HUES64 (cell line): ENCODE measurements at regions not wholly inside any gene's neighbourhood (a gene's known extent, or its start where the extent isn't known, plus 50 kb on each side); places are given as distances from the start of the nearest gene placed in this dataset.

ENCODE experiments used
- H3K27ac ChIP-seq: 2 replicates; pipeline ENCODE4 v1.7.0; 2013; ENCODE audit warnings: low read depth, low read length, inconsistent platforms
- H3K27me3 ChIP-seq: 2 replicates; pipeline ENCODE4 v1.6.1; 2013; ENCODE audit warnings: mild to moderate bottlenecking, low read length; ENCODE audit not compliant: insufficient read depth
- H3K36me3 ChIP-seq: 2 replicates; pipeline ENCODE4 v1.6.1; 2013; ENCODE audit warnings: mild to moderate bottlenecking, low read length; ENCODE audit not compliant: insufficient read depth
- H3K4me1 ChIP-seq: 2 replicates; pipeline ENCODE4 v1.6.1; 2013; ENCODE audit warnings: mild to moderate bottlenecking, low read length, moderate library complexity; ENCODE audit not compliant: insufficient read depth
- H3K4me3 ChIP-seq: 2 replicates; pipeline ENCODE4 v1.5.1; 2013; ENCODE audit warnings: mild to moderate bottlenecking, low read length, moderate library complexity
- H3K9ac ChIP-seq: 2 replicates; pipeline ENCODE4 v1.6.1; 2013; ENCODE audit warnings: mild to moderate bottlenecking, low read depth, low read length
- H3K9me3 ChIP-seq: 2 replicates; pipeline ENCODE4 v1.6.1; 2013; ENCODE audit warnings: low read depth, low read length; ENCODE audit not compliant: insufficient read depth
- WGBS: fragments of 150-250, 120-280 bp; methylation state at CpG from one replicate; pipeline ENCODE4 v1.1.7; 2013; ENCODE audit warnings: missing lambda C conversion rate; 5-methylcytosine and 5-hydroxymethylcytosine counted together

GRCh38 chr2:57878171-57878865 is 168.3 kb upstream of the VRK2 start:
- Histone ChIP-seq H3K27ac (no peak overlapping the region), H3K27me3 (no peaks in the 10 kb centered on the region), H3K9ac (no peak overlapping the region), H3K36me3 (no peaks in the 10 kb centered on the region), H3K4me1 (0 out of 2 replicates have a peak, but pooled peaks cover 7% of the 10 kb centered on the region), H3K4me3 (no peak overlapping the region), H3K9me3 (no peaks in the 10 kb centered on the region)
- 93% methylated on average over 10 of the region's 11 CpGs for WGBS

DNA sequence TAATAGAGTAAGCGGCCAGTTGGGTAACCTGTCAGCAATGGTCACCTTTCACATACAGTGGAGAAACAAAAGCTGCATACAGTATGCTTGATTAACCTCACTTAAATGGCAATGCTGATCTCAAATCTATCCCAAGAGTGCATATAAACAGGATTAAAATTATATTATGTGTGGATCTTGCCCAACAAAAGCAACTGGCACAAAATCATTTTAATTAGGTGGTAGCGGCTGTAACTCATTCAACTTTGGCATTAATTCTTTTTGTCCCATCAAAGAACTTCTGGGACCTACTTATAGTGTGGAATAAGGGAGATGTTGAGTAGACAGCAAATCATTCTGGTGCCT is 167.8 kb upstream of the VRK2 start:
- Histone ChIP-seq H3K27me3 (no peaks in the 10 kb centered on the region), H3K36me3 (no peaks in the 10 kb centered on the region), H3K9me3 (no peaks in the 10 kb centered on the region), H3K9ac (no peak overlapping the region), H3K4me3 (no peak overlapping the region), H3K4me1 (0 out of 2 replicates have a peak, but pooled peaks cover 7% of the 10 kb centered on the region), H3K27ac (no peak overlapping the region)
- WGBS: 100% methylated on average over 2 of the region's 2 CpGs

- Histone ChIP-seq H3K9ac (no peak overlapping the region), H3K36me3 (no peaks in the 10 kb centered on the region), H3K9me3 (no peaks in the 10 kb centered on the region), H3K27ac (no peak overlapping the region), H3K27me3 (no peaks in the 10 kb centered on the region), H3K4me3 (no peak overlapping the region), H3K4me1 (0 out of 2 replicates have a peak, but pooled peaks cover 7% of the 10 kb centered on the region)
- 95% methylated on average over 3 of the region's 4 CpGs for WGBS
Observed at GRCh38 chr2:57880446-57880845, 166.2 kb upstream of the VRK2 start.

DNA sequence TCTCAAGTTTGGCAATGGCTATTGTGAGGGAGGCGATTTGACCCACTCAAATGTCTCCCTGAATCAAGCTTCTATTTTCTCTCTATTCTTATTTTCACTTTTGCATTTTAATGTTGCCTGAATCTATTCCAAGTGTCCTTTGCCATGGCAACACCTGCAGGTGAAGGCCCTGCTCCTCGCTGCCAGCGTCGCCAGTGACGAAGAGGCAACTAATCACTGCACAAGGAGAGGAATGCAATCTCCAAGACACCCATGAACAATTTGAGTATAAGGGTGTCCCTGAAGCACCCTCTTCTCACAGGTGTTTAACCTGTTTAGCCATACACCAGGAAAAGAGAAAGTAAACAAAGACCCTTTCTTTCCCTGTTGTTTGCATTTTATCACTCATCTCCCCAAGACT is 165.6 kb upstream of the VRK2 start:
- Histone ChIP-seq H3K9me3 (no peaks in the 10 kb centered on the region), H3K36me3 (no peaks in the 10 kb centered on the region), H3K27ac (no peak overlapping the region), H3K27me3 (no peaks in the 10 kb centered on the region), H3K4me1 (0 out of 2 replicates have a peak, but pooled peaks cover 7% of the 10 kb centered on the region), H3K4me3 (no peak overlapping the region), H3K9ac (no peak overlapping the region)
- 97% methylated on average over 5 of the region's 5 CpGs for WGBS

DNA sequence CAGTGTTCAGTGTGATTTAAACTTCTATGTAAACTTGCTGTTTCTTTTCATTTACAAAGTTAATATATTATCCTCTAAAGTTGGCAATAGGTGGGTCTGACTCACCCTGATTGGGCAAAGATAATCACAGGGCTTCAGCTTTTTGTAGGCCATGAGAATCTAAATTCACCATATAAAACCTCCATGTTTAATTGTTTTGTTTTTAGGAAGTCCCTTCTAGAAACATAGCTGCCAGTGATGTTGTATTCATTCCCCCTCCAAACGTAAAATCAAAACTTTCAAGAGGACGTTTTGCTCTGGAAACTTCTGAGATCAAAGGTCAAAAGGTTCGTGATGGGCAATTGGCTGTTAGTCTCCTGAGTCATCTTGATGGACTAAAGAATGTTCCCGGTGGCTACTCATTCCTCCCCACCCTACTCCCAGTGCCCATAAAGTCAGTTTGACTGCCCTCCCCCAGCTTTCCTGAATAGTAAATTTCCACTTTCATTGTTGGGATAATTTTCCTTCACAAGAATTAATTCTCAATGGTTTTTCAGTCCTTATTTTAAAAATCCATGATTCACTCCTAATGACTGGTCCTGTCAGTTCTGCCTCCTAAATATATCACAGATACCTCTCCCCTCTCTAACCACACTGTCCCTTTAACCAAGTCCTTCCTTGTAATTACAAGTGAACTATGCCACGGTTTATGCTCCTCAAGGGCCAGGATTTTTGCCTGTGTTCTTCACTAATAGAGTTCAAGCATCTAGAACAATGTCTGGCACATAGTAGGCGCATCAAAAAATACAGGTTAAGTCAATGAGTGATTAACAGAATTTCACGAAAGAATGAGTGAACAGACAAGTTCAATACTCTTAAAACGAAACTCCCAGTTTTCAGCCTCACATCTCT is 164.4 kb upstream of the VRK2 start:
- Histone ChIP-seq H3K9me3 (no peaks in the 10 kb centered on the region), H3K9ac (no peak overlapping the region), H3K4me3 (no peak overlapping the region), H3K4me1 (0 out of 2 replicates have a peak, but pooled peaks cover 7% of the 10 kb centered on the region), H3K36me3 (no peaks in the 10 kb centered on the region), H3K27ac (no peak overlapping the region), H3K27me3 (no peaks in the 10 kb centered on the region)
- 81% methylated on average over 8 of the region's 8 CpGs for WGBS

DNA sequence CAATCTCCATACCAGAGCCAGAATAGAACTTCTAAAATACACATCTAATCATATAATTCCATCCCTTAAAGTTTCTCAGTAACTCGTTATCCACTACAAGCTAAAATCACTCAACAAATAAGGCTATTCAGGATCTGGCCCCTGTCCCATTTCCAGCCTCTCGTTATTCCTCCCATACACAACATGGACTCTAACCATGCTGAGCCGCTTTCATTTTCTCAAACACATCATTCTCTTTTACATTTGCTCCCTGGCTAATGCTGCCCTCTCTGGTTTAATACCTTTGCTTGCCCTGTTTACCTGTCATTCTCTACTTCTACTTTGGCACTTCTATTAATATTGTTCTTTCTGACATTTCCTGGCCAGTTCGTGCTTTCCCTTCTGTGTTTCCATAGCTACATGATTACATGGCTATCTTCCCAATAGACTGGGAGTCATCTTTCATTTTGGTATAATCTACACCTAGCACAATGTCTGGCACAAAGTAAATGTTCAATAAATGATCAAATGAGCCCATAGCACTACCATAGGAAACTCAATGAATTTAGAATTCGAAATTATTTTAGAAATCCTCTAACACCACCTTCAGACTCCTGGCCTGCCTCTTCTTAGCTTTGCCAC is 163.6 kb upstream of the VRK2 start:
- H3K27ac ChIP-seq: no peak overlapping the region
- H3K27me3 ChIP-seq: no peaks in the 10 kb centered on the region
- H3K4me3 ChIP-seq: no peak overlapping the region
- H3K9me3 ChIP-seq: no peaks in the 10 kb centered on the region
- 93% methylated on average over 5 of the region's 5 CpGs for whole genome bisulfite sequencing
- 0 out of 2 replicates have a peak, but pooled peaks cover 2% of the 10 kb centered on the region for H3K4me1 ChIP-seq
- no peak overlapping the region for H3K9ac ChIP-seq
- no peaks in the 10 kb centered on the region for H3K36me3 ChIP-seq

DNA sequence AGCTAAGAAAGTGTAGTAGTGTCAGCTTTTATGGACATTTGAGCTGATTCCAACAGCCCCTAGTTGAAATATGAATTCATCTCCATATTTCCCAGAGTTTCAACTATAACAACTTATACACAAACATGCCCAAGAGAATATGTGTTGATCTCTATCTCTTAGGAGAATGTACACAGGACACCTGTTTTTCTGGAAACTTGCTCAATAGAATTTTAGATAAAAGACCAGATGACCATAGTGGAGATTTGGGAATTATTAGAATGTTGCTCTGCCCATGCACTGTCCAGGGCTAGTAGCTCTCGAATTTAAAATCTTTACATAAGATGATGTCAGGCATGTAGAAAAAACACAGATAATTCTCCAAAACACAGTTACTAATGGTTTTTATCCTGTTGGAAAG is 162.3 kb upstream of the VRK2 start:
- Histone ChIP-seq H3K27ac (no peak overlapping the region), H3K36me3 (no peaks in the 10 kb centered on the region), H3K27me3 (no peaks in the 10 kb centered on the region), H3K9ac (no peak overlapping the region), H3K4me1 (no peaks in the 10 kb centered on the region), H3K9me3 (no peaks in the 10 kb centered on the region), H3K4me3 (no peak overlapping the region)
- WGBS: 100% methylated on average over 1 of the region's 1 CpG

GRCh38 chr2:57885742-57886141 is 160.9 kb upstream of the VRK2 start:
- Histone ChIP-seq H3K9ac (no peak overlapping the region), H3K27ac (no peak overlapping the region), H3K4me1 (no peaks in the 10 kb centered on the region), H3K4me3 (no peak overlapping the region), H3K9me3 (no peaks in the 10 kb centered on the region), H3K36me3 (no peaks in the 10 kb centered on the region), H3K27me3 (no peaks in the 10 kb centered on the region)

- H3K27me3 ChIP-seq: no peaks in the 10 kb centered on the region
- no peak overlapping the region for H3K27ac ChIP-seq
Observed at GRCh38 chr2:57886161-57886786, 160.3 kb upstream of the VRK2 start.

GRCh38 chr2:57888463-57888862 is 158.1 kb upstream of the VRK2 start:
- Histone ChIP-seq H3K36me3 (no peaks in the 10 kb centered on the region), H3K27ac (no peak overlapping the region)
- WGBS: 95% methylated on average over 3 of the region's 3 CpGs

More at GRCh38 chr2:57886161-57886786, 160.3 kb upstream of the VRK2 start:
- H3K9me3 ChIP-seq: no peaks in the 10 kb centered on the region
- 88% methylated on average over 10 of the region's 13 CpGs for WGBS
- H3K36me3 ChIP-seq: no peaks in the 10 kb centered on the region
- H3K4me3 ChIP-seq: no peak overlapping the region
- H3K9ac ChIP-seq: no peak overlapping the region
- H3K4me1 ChIP-seq: no peaks in the 10 kb centered on the region

DNA sequence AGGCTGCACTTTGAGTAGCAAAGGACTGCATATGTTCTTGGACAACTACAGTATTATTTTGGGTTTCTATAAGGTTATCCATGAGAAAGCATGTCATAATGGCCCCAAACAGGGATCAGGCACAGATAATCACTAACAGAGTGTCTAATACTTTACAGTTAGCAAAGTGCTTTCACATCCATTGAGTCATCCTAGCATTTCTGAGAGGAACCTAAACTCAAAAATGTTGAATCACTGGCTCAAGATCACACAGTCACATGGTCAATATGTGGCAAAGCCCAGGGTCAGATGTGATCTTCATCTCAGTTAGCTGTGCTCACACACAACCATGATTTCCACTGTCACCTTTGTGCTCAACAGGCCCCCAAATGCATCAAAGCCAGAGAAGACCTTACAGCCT is 156.1 kb upstream of the VRK2 start:
- no peak overlapping the region for H3K9ac ChIP-seq
- H3K4me1 ChIP-seq: no peaks in the 10 kb centered on the region

More at GRCh38 chr2:57888463-57888862, 158.1 kb upstream of the VRK2 start:
- no peaks in the 10 kb centered on the region for H3K9me3 ChIP-seq
- no peaks in the 10 kb centered on the region for H3K4me1 ChIP-seq
- no peak overlapping the region for H3K4me3 ChIP-seq
- H3K9ac ChIP-seq: no peak overlapping the region
- H3K27me3 ChIP-seq: no peaks in the 10 kb centered on the region

More for the DNA sequence above, 156.1 kb upstream of the VRK2 start:
- H3K27ac ChIP-seq: no peak overlapping the region
- H3K4me3 ChIP-seq: no peak overlapping the region
- H3K27me3 ChIP-seq: no peaks in the 10 kb centered on the region
- H3K36me3 ChIP-seq: no peaks in the 10 kb centered on the region
- no peaks in the 10 kb centered on the region for H3K9me3 ChIP-seq
